ENCODE measurements at regions not wholly inside any gene's neighbourhood (a gene's known extent, or its start where the extent isn't known, plus 50 kb on each side); places are given as distances from the start of the nearest gene placed in this dataset.

GRCh38 chr11:92917927-92918326, 51.5 kb upstream of the MTNR1B start:
- no peak overlapping the region for H2BK5ac ChIP-seq (ENCODE audit: low read depth, low read length)
- no peak overlapping the region for H3K23ac ChIP-seq (ENCODE audit: insufficient read length)
- no peak overlapping the region for H3K4me3 ChIP-seq (ENCODE audit: extremely low read depth in 1 of 4, insufficient read depth in 2 of 4, low read depth in 3 of 4, low read length in 4 of 4)
- DNase-seq (ENCODE audit: low read depth in 1 of 2, low spot score in 2 of 2) (no peak), FAIRE-seq (no peak)
- H2BK15ac ChIP-seq (ENCODE audit: low read length), result no peak overlapping the region
- ChIA-PET CTCF (ENCODE audit: partially characterized antibody) (interaction anchor here (1.5 kb wide), 1 partner anchor 319 kb away, joined by 5 read pairs; no protein-coding TSS in a partner anchor), POLR2A (ENCODE audit: partially characterized antibody) (no interaction called here)
- peaks cover 0 to 8% (median under 1%) of the 10 kb centered on the region in 4 experiments; a peak in 3 of 7 replicates for H3K4me1 ChIP-seq (replicated peaks in 1 of 4; ENCODE audit: control insufficient read depth in 3 of 4, insufficient read depth in 4 of 4, low read length in 3 of 4)
- H3K23me2 ChIP-seq (ENCODE audit: low read depth, low read length), result no peaks in the 10 kb centered on the region
- H2BK120ac ChIP-seq (replicated peaks; ENCODE audit: low read depth, low read length), result no peak overlapping the region
- H4K5ac ChIP-seq (ENCODE audit: insufficient read length, low read depth, low read length), result no peak overlapping the region
- H3K79me1 ChIP-seq (ENCODE audit: low read depth, low read length), result no peaks in the 10 kb centered on the region
- no peak overlapping the region for H4K8ac ChIP-seq (ENCODE audit: extremely low read depth, insufficient read depth, low read length)
- TF ChIP-seq HDAC2 (IDR thresholded peaks at IDR 0.05; ENCODE audit: borderline replicate concordance in 1 of 2, low read depth in 2 of 2, low read length in 2 of 2) (no peak), JUND (IDR thresholded peaks at IDR 0.05; ENCODE audit: low read length) (peak; percentile 67; the same call in 1 of the 2 replicates)
- H3K14ac ChIP-seq (ENCODE audit: insufficient read length), result no peak overlapping the region
- H3K9ac ChIP-seq (replicated peaks in 1 of 4; ENCODE audit: extremely low read depth in 1 of 4, low read depth in 3 of 4, low read length in 3 of 4), result no peak overlapping the region
- H3K4me2 ChIP-seq (ENCODE audit: insufficient read depth in 1 of 2, low read depth in 2 of 2, low read length in 2 of 2), result no peak overlapping the region
- H3K27me3 ChIP-seq (replicated peaks in 1 of 4; ENCODE audit: control insufficient read depth in 3 of 4, extremely low read depth in 1 of 4, insufficient read depth in 3 of 4, low read length in 3 of 4), result no peaks in the 10 kb centered on the region
- H3K36me3 ChIP-seq (ENCODE audit: control insufficient read depth in 2 of 4, insufficient read depth in 4 of 4, low read length in 3 of 4), result no peaks in the 10 kb centered on the region
- H2AK5ac ChIP-seq (ENCODE audit: low read depth, low read length), result no peak overlapping the region
- H3K4ac ChIP-seq (replicated peaks; ENCODE audit: insufficient read length, low read depth, low read length), result no peak overlapping the region
- no peak overlapping the region for H3K18ac ChIP-seq (ENCODE audit: extremely low read depth, low read length)
- H4K20me1 ChIP-seq (replicated peaks in 1 of 2; ENCODE audit: control insufficient read depth in 1 of 2, insufficient read depth in 2 of 2, low read length in 2 of 2), result no peaks in the 10 kb centered on the region
- H2AFZ ChIP-seq (ENCODE audit: low read length), result no peak overlapping the region
- H3K56ac ChIP-seq (replicated peaks; ENCODE audit: insufficient read length, low read depth, low read length), result no peak overlapping the region
- no peaks in the 10 kb centered on the region for H3K79me2 ChIP-seq (ENCODE audit: control insufficient read depth in 1 of 2, insufficient read depth in 2 of 2, low read length in 2 of 2)
- H2BK12ac ChIP-seq (ENCODE audit: low read depth, low read length), result no peak overlapping the region
- 81% methylated on average over 1 of the region's 1 CpG; no CpG with 5 or more reads in 1 of the 2 experiments for WGBS, 2 experiments (ENCODE audit: extremely low coverage in 1 of 2, insufficient coverage in 1 of 2, insufficient read length in 1 of 2, insufficient replicate concordance in 2 of 2, low coverage in 1 of 2, low lambda C conversion rate in 2 of 2, missing lambda C conversion rate in 1 of 2)
- H4K91ac ChIP-seq (replicated peaks; ENCODE audit: insufficient read length, low read length), result no peak overlapping the region
- no peak overlapping the region for H3K27ac ChIP-seq (ENCODE audit: low read depth, low read length)
- no peak overlapping the region for H2BK20ac ChIP-seq (ENCODE audit: low read length)
- no peaks in the 10 kb centered on the region for H3K9me3 ChIP-seq (ENCODE audit: insufficient read depth in 2 of 2, low read depth in 1 of 2, low read length in 1 of 2)
